ENCODE measurements at regions not wholly inside any gene's neighbourhood (a gene's known extent, or its start where the extent isn't known, plus 50 kb on each side); places are given as distances from the start of the nearest gene placed in this dataset.

GRCh38 chr6:11436508-11437096 is 100.9 kb upstream of the TMEM170B start:
- TF ChIP-seq, protein P1, sequence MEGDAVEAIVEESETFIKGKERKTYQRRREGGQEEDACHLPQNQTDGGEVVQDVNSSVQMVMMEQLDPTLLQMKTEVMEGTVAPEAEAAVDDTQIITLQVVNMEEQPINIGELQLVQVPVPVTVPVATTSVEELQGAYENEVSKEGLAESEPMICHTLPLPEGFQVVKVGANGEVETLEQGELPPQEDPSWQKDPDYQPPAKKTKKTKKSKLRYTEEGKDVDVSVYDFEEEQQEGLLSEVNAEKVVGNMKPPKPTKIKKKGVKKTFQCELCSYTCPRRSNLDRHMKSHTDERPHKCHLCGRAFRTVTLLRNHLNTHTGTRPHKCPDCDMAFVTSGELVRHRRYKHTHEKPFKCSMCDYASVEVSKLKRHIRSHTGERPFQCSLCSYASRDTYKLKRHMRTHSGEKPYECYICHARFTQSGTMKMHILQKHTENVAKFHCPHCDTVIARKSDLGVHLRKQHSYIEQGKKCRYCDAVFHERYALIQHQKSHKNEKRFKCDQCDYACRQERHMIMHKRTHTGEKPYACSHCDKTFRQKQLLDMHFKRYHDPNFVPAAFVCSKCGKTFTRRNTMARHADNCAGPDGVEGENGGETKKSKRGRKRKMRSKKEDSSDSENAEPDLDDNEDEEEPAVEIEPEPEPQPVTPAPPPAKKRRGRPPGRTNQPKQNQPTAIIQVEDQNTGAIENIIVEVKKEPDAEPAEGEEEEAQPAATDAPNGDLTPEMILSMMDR (IDR thresholded peaks at IDR 0.05), result no peak
- TF ChIP-seq POLR2A (IDR thresholded peaks at IDR 0.05), result no peak
